C4-2B (cell line): ENCODE measurements at regions not wholly inside any gene's neighbourhood (a gene's known extent, or its start where the extent isn't known, plus 50 kb on each side); places are given as distances from the start of the nearest gene placed in this dataset.

ENCODE experiments used
- ZFX ChIP-seq: fragments of 450-650 bp; IDR thresholded peaks from 2 replicates; pipeline ENCODE4 v1.6.1; 2017
- TF ChIP-seq, protein P1 (sequence below): fragments of 450-650 bp; conservative IDR thresholded peaks from 2 replicates; pipeline ENCODE4 v1.5.1; 2017; ENCODE audit warnings: mild to moderate bottlenecking

DNA sequence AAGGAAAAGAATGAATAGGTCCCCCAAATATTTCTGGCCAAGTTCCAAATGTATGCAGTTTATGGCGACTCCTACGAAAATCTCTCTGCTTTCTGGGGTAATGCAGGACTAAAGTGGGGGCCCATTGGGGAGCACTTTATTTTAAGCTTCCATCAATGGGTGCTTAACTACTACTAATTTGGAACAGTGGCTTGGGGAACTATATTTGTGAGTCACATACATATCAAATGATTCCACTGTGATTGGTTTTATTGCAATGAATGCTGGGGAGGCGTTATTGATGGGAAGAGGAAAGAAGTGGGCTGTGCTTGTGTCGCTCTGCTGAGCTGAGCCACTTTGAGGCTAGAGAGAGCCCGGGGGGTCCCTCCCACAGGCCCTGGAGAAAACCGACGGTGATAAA is 560.4 kb upstream of the SALL3 start:
- TF ChIP-seq, protein P1, sequence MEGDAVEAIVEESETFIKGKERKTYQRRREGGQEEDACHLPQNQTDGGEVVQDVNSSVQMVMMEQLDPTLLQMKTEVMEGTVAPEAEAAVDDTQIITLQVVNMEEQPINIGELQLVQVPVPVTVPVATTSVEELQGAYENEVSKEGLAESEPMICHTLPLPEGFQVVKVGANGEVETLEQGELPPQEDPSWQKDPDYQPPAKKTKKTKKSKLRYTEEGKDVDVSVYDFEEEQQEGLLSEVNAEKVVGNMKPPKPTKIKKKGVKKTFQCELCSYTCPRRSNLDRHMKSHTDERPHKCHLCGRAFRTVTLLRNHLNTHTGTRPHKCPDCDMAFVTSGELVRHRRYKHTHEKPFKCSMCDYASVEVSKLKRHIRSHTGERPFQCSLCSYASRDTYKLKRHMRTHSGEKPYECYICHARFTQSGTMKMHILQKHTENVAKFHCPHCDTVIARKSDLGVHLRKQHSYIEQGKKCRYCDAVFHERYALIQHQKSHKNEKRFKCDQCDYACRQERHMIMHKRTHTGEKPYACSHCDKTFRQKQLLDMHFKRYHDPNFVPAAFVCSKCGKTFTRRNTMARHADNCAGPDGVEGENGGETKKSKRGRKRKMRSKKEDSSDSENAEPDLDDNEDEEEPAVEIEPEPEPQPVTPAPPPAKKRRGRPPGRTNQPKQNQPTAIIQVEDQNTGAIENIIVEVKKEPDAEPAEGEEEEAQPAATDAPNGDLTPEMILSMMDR: no peak
- no peak for TF ChIP-seq ZFX
